NCI-H1930 (cell line): ENCODE measurements at regions not wholly inside any gene's neighbourhood (a gene's known extent, or its start where the extent isn't known, plus 50 kb on each side); places are given as distances from the start of the nearest gene placed in this dataset.

ENCODE experiments used
- DNase-seq, 2 experiments: peaks; one replicate each; lab custom pipeline; 2025; lab: John Stamatoyannopoulos, UW

GRCh38 chr10:10956681-10957542, 60.8 kb upstream of the CELF2 start:
- DNase-seq = no peak

DNA sequence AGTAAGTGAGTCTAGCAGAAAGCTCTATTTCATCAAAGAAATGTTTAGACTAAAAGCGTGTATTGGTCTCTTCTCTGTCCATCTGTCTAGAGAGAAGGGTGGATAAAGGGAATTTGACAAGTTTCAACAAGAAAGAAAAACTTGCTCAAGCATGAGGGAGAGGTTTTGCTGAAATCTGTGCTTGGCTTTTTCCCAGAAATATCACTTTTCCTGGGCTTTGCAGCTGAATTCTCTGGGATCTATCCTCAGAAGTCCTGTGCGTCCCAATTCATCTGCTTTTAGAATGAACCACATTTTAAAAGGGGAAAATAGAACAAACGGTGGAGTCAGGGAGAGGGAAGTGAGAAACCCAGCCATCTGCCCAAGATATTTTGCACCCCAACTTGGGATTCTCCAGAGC, 59.6 kb upstream of the CELF2 start:
- no peak for DNase-seq

- DNase-seq = no peak
Observed at GRCh38 chr10:10959666-10960065, 58.0 kb upstream of the CELF2 start.

DNA sequence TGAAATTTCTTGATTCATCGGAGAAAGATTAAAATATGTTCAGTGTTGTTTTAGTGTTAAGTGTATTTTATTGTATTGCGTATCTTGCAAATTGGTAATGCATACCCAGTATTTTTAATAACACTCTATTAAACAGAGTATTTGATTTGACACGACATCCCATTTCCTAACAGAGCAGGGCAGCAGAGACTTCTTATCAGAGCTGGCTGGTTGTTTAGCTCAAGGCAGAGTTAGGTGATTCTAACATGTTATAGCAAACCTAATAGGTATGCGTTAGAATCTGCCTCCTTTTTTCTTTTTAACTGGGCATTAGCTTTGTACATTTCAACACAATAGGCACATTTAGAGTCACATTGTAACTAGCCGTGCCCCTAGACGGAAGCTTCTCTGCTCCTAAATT, 57.1 kb upstream of the CELF2 start:
- no peak for DNase-seq

DNA sequence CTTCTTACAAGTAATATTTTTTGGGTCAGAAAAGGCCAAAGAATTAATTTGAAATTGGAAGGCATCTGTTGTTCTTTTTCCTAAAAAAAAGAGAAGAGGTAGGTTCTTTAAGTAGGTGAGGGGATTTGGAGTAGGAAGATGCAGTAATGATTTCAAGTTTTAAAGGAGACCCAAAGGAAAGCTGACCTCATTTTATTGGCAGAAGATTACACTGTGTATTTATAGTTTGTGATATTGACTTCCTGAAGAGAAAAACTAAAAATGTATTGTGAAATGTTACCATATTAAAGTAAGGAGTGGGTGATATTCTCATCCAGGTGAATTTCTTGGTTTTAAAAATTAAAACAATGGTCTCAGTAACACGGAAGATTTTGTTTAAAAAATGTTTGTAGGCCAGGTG, 56.6 kb upstream of the CELF2 start:
- DNase-seq = no peak

DNA sequence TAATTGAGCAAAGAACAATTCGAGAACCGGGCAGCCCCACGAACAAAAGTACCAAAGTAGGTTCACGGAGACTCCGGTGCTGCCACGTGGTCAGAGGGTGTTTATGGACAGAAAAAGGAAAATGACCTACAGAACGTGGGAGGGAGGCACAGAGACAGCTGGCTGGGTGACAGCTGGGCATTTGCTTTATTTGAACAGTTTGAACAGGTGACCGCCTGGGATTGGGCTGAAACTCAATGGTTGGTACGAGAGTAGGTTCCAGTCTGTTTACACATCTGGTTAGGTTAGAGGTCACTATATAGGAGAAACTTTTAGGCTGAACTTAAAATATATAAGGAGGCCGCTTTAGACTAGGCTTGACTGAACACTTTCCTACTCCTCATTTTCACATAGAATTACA, 50.6 kb upstream of the CELF2 start:
- DNase-seq = no peak

DNA sequence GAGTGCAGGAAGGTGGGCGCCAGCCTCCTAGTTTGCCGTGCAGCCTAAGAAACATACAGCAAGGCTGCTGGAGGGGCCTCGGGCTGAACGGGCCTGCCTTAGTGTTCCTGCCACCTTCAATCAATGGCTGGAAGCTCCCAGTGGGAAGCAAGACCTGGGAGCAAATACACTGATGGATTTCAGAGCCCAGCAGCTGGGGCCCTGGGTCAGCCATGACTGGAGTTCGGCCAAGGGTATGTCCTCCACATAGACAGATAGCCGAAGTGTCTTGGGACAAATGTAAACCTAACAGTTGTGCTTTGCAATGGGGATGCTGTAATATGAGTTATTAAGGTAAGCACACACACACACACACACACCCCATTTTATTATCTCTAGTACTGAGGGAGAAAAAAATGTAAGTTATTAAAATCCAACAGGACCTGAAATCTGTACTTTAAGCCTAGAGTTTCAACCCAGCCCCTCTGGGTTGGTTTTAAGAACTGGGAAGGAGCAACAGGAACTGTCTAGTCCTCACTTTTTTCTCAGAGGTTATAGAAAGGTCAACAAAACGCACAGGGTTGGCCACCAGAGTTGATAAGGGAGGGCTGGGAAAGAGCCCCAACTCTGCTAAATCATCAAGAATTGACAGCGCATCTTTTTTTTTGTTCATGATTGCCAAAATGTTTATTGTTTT, 50.0 kb upstream of the CELF2 start:
- no peak for DNase-seq
